ENCODE measurements at regions not wholly inside any gene's neighbourhood (a gene's known extent, or its start where the extent isn't known, plus 50 kb on each side); places are given as distances from the start of the nearest gene placed in this dataset.

DNA sequence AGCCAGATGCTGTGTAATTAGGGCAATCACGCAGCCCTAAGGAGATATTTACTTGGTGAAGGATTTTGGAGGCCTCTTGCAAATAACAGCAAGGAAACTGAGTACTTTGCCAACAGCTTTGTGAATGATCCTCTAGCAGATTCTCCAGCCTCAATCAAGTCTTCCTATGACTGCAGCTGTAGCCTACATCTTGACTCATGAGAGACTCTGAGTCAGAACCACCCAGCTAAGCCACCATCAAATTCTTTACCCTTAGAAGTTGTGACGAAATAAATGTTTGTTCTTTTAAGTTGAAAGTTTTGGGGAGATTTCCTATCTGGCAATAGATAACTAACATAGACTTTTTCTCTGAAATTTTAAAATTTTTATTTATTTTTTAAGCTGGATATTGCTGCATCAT lies 237.6 kb upstream of the CCNH start:
- H3K9ac ChIP-seq (ENCODE audit: control insufficient read depth, insufficient read depth, low read length), result no peak overlapping the region
- no peaks in the 10 kb centered on the region for H4K20me1 ChIP-seq (ENCODE audit: control insufficient read depth, insufficient read depth)
- no peaks in the 10 kb centered on the region for H3K27me3 ChIP-seq (replicated peaks in 1 of 2; ENCODE audit: control insufficient read depth in 2 of 2, insufficient read depth in 2 of 2, low read length in 1 of 2)
- in situ Hi-C loops (cut with MboI) (no loop called here), intact Hi-C loops (cut with micrococcal nuclease; ENCODE audit: unreplicated experiment) (no loop called here)
- no peaks in the 10 kb centered on the region for H3K79me2 ChIP-seq (ENCODE audit: control insufficient read depth, insufficient read depth, low read length)
- no peaks in the 10 kb centered on the region for H3K36me3 ChIP-seq (ENCODE audit: control insufficient read depth in 2 of 2, insufficient read depth in 2 of 2, low read length in 1 of 2)
- no peaks in the 10 kb centered on the region for H3K4me1 ChIP-seq (ENCODE audit: control insufficient read depth, insufficient read depth, low read length)
- RAD21 ChIA-PET (ENCODE audit: unreplicated experiment), result no interaction called here
- DNase-seq (ENCODE audit: low read depth, low spot score) (no peak), FAIRE-seq (no peak), ATAC-seq (no peak)
- POLR2A ChIA-PET, result no interaction called here
- no peak overlapping the region for H3K27ac ChIP-seq (ENCODE audit: control insufficient read depth, insufficient read depth)
- BruUV-seq (replicated peaks), result no TSS peak
- H2AFZ ChIP-seq (ENCODE audit: control insufficient read depth, low read depth, low read length), result no peak overlapping the region
- no peak for TF ChIP-seq RCOR1 (conservative IDR thresholded peaks at IDR 0.05; ENCODE audit: low read depth, low read length)
- TF ChIP-seq TCF12 (IDR thresholded peaks at IDR 0.05; ENCODE audit: low read depth, low read length), result no peak
- TF ChIP-seq REST (IDR thresholded peaks at IDR 0.05; ENCODE audit: low read depth, low read length), result no peak
- TF ChIP-seq, protein P1, sequence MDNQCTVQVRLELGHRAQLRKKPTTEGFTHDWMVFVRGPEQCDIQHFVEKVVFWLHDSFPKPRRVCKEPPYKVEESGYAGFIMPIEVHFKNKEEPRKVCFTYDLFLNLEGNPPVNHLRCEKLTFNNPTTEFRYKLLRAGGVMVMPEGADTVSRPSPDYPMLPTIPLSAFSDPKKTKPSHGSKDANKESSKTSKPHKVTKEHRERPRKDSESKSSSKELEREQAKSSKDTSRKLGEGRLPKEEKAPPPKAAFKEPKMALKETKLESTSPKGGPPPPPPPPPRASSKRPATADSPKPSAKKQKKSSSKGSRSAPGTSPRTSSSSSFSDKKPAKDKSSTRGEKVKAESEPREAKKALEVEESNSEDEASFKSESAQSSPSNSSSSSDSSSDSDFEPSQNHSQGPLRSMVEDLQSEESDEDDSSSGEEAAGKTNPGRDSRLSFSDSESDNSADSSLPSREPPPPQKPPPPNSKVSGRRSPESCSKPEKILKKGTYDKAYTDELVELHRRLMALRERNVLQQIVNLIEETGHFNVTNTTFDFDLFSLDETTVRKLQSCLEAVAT (IDR thresholded peaks at IDR 0.05), result no peak
- TF ChIP-seq SUPT20H (IDR thresholded peaks at IDR 0.05; ENCODE audit: borderline replicate concordance, control insufficient read depth, low read depth, low read length), result no peak
- no peak for TF ChIP-seq IKZF1 (conservative IDR thresholded peaks at IDR 0.05)
- no peak for TF ChIP-seq NR2F1 (conservative IDR thresholded peaks at IDR 0.05)
- no peak for TF ChIP-seq STAT1 (conservative IDR thresholded peaks at IDR 0.05)
- SMC1A ChIA-PET (ENCODE audit: uncharacterized antibody, unreplicated experiment), result no interaction called here
- CTCF ChIA-PET, result no interaction called here
- 2% methylated on average over 2 of the region's 2 CpGs for WGBS (ENCODE audit: insufficient coverage, insufficient replicate concordance, low lambda C conversion rate, missing lambda C conversion rate)
- no peaks in the 10 kb centered on the region for H3K9me3 ChIP-seq (replicated peaks; ENCODE audit: control insufficient read depth, insufficient read depth, low read length)
- H3K4me3 ChIP-seq, result no peak overlapping the region
- H3K4me2 ChIP-seq (ENCODE audit: control insufficient read depth, insufficient read depth), result no peak overlapping the region

Measured in GM12878 (cell line).